SHP77 treated with DMSO at 0.1 percent for 48 hours (cell line): ENCODE measurements at regions not wholly inside any gene's neighbourhood (a gene's known extent, or its start where the extent isn't known, plus 50 kb on each side); places are given as distances from the start of the nearest gene placed in this dataset.

Source experiments
- DNase-seq: peaks from one replicate; lab custom pipeline; 2025; lab: John Stamatoyannopoulos, UW

DNA sequence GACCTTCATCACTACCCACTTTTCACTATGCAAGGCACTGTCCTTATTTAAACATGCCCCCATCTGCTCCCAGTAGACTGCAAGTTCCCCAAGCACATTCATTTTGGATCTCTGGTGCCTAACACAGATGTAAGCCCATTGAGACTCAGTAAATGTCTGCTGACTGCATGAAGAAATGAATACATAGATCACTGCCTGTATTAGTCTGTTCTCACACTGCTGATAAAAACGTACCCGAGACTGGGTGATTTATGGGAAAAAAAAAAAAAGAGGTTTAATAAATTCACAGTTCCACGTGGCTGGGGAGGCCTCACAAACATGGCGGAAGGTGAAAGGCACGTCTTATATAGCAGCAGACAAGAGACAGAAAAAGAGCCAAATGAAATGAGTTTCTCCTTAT is 204.9 kb downstream of the ATG4C start:
- no peak for DNase-seq

GRCh38 chr1:62989497-62989896 is 205.6 kb downstream of the ATG4C start:
- no peak for DNase-seq

- DNase-seq = peak; percentile 4
These were observed 207.2 kb downstream of the ATG4C start for GRCh38 chr1:62991152-62991551.

- DNase-seq = no peak
These were observed 209.9 kb downstream of the ATG4C start for GRCh38 chr1:62993844-62994243.

DNA sequence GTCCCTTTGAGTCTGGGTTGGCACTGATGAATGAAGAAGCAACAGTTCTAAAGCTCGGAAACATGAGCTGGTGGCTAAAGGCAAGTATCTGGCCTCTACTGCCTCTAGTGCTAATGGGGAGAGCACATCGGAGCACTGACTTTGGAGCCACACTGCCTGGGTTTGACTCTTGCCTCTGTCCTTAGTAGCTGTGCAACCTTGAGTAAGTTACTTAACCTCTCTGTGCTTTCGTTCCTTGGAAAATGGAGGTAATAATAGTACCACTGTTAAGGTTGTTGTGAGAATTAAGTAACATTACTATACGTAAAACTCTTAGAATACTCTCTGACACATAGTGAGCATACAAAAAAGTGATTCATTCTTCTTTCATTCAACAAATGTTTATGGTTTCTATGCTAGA is 211.2 kb downstream of the ATG4C start:
- no peak for DNase-seq

GRCh38 chr1:62997884-62998283 is 214.0 kb downstream of the ATG4C start:
- DNase-seq = no peak

DNA sequence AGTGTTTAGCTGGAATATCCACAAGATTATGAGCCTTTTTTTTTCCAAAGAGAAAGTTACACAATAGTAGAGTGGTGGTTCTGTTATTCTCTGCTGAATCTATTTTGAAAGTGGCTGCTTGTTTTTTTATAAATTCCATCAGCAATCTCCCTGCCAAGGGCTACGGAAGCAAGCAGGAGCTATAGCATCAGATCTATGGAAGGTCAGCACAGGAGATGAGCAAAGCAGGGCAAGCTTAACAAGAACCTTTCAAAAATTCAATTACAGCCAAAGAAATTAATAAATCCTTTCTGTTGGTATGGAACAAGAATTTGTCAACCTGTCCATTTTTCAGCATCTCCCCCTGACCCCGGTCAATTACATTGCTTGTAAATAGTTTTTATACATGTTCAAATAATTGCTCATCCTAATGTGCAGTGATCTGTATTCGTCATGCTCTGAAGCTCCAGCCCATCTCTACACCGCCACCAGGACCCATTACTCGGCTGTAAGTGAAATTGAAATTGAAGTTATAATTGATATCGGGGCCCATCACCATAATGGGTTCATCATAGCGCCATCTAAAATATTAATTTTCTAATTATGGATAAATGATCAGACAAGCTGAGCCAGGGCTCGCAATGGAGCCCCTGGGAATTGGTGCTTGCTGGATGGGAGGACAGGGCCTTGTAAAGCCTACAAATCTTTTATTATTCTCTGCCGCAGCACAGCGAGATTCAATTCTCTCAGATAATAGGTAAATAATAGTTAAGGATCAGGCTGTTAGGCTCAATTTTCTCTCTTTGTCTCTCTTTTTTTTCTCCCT is 215.1 kb downstream of the ATG4C start:
- no peak for DNase-seq

DNA sequence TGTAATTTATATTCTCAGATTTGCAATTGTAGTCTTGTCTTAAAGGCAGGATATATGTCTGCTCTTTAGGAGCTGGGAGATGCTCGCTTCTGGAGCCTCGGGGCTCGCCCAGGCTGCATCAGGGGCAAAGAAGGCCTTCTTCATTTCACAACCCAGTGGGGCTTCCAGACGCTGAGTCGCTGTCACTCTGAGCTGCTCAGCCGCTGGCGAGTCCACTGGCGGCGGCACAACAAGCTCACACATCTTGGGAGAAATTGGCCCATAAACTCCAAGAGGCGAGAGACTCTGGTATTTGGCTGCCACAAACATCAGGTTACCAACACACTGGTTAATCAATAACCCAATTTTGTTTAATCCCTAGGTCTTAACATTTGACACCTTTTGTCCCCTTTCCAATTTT is 216.6 kb downstream of the ATG4C start:
- no peak for DNase-seq

- DNase-seq = no peak
These were observed 220.9 kb downstream of the ATG4C start for GRCh38 chr1:63004868-63005267.

DNA sequence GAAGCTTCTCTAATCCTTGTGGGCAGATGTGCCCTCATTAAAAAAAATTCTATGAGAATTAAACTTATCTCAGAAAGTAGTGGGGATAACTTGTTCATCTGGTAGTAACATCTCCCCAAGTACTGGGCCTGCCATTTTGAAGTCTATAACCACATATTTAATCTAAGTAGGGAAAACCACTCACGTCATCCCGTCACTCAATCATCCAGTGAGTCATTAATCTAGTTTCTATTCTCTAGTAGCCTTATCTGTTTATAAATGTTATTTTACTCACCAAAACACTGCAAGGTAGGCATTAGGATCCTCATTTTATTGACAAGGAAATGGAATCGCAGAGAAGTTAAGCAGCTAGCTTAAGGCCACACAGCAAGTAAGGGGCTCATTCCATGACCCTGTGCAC is 221.9 kb downstream of the ATG4C start:
- DNase-seq = no peak

DNA sequence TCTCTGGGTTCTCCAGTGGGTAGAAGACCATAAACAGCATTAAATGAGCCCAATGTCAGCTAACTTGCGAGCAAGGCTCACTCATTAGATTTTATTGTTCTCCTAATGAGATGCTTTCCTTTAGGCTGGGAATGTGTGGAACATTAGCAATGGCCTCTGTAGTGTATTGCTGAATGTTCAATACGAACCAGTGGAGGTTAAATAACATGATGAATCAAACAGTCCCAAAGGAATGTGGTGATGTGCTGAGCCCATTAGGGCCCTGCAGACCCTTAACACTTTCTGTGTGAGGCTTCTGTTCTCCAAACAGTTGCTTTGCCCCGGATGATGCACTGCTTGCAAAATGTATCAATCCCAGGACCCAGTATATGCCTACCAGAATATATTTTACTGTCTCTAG is 225.5 kb downstream of the ATG4C start:
- DNase-seq = no peak

GRCh38 chr1:63010913-63011660 is 227.2 kb downstream of the ATG4C start:
- no peak for DNase-seq

GRCh38 chr1:63012339-63012738 is 228.4 kb downstream of the ATG4C start:
- DNase-seq = no peak

DNA sequence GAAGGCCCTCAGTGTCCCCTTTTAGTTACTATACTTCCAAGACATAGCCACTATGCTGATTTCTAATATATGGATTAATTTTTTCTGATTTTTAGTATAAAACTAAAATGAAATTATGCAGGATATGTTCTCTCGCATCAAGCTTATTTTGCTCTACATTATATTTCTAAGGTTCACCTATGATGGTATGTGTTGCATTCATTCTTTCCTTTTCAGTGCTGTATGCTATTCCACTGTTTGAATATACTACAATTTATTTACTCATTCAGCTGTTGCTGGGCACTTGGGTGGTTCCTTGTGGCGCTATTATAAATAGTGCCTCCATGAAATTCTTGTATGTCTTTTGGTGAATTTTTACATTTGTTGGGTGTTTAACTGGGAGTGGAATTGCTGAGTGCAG is 230.3 kb downstream of the ATG4C start:
- no peak for DNase-seq

DNA sequence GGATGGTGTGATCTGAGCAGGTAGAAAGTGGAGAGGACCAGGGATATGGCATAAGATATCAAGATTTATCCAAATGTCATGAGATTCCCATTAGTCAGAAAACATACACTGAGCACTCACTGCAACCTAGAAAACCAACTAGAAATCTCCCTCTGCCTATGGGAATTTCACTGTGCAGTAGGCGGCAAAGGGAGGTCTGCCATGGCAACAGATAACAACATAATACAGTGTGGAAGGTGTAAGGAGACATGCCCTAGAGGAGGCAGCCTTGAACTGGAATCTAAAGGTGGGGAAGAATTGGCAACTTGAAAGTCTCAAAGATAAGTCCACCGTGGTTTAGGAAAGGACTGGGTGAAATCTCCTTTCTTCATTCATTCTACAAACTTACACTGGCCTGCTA is 238.4 kb downstream of the ATG4C start:
- no peak for DNase-seq

GRCh38 chr1:63023171-63023570 is 239.2 kb downstream of the ATG4C start:
- DNase-seq = no peak

DNA sequence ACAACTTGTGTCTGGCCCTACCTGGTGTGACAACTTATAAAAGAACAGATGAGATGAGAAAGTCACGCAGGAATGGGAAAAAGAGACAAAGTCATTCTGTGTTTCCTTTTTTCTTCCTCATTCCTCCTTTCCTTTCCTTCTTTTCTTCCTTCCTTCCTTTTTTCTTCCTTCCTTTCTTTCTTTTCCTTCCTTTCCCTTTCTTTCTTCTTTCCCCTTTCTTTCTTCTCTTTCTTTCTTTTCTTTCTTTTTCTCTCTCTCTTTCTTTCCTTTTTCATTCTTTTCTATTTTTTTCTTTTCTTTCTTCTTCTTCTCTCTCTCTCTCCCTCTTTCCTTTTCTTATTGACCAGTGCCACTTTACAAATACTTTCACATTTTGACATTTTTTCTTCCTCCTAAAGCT is 239.7 kb downstream of the ATG4C start:
- no peak for DNase-seq

DNA sequence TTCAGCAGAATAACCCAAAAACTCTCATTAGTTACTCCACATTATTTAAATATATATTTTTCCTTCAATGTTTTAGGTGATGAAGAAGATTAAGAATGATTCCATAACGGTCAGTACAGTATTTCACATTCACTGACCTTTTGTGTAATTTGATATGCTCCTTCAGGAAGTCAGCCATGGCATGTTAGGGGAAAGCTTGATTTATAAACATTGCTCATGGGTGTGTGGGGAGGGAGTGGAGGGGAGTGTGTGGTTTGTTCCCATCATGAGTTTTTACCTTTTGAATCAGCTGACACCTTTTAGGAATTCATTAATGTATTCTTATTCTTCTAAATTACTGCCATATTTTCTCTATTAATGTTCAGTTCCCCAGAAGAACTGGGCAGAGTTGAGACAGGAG is 240.2 kb downstream of the ATG4C start:
- DNase-seq = no peak

GRCh38 chr1:63027176-63027575 is 243.2 kb downstream of the ATG4C start:
- no peak for DNase-seq

GRCh38 chr1:63032171-63032570 is 248.2 kb downstream of the ATG4C start:
- DNase-seq = no peak

GRCh38 chr1:63033211-63033610 is 249.3 kb downstream of the ATG4C start:
- no peak for DNase-seq

- DNase-seq = no peak
These were observed 250.3 kb downstream of the ATG4C start for GRCh38 chr1:63034256-63034655.

GRCh38 chr1:63038586-63038985 is 254.7 kb downstream of the ATG4C start:
- no peak for DNase-seq

DNA sequence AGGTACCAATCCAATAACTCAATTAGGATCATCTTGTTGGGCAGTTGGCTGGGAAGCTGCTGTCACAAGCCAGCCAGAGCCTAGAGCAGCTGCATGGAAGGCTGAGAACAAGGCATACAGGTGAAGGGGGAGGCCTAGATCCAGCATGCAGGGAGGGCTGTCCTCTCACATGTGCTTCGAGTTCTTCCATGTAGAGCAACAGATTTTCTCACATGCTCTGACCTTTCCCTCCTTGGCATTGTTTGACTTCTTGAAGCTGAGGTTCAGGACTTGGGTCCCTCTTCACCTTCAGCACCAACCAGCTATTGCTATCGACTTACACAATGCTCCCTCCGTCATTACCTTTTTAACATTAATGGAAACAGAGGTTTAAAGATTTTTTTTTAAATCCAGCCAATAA is 257.7 kb downstream of the ATG4C start:
- no peak for DNase-seq
